COR-L47 (cell line): ENCODE measurements at regions not wholly inside any gene's neighbourhood (a gene's known extent, or its start where the extent isn't known, plus 50 kb on each side); places are given as distances from the start of the nearest gene placed in this dataset.

Experiments used
- DNase-seq: peaks from one replicate; lab custom pipeline; 2025; lab: John Stamatoyannopoulos, UW

- no peak for DNase-seq
Observed at GRCh38 chr1:56033321-56034037, 545.9 kb downstream of the PLPP3 start.

- DNase-seq: no peak
Observed at GRCh38 chr1:56032096-56032676, 547.2 kb downstream of the PLPP3 start.

- no peak for DNase-seq
Observed at GRCh38 chr1:56031001-56031400, 548.4 kb downstream of the PLPP3 start.

GRCh38 chr1:56029319-56030003, 549.9 kb downstream of the PLPP3 start:
- no peak for DNase-seq

GRCh38 chr1:56028911-56029310, 550.5 kb downstream of the PLPP3 start:
- no peak for DNase-seq

GRCh38 chr1:56028244-56028643, 551.1 kb downstream of the PLPP3 start:
- no peak for DNase-seq

- no peak for DNase-seq
Observed at GRCh38 chr1:56025942-56026341, 553.4 kb downstream of the PLPP3 start.

- no peak for DNase-seq
Observed at GRCh38 chr1:56024155-56024554, 555.2 kb downstream of the PLPP3 start.

- DNase-seq: no peak
Observed at GRCh38 chr1:56019922-56020321, 559.4 kb downstream of the PLPP3 start.

- DNase-seq: no peak
Observed at GRCh38 chr1:56019472-56019871, 559.9 kb downstream of the PLPP3 start.

- no peak for DNase-seq
Observed at GRCh38 chr1:56017336-56017735, 562.0 kb downstream of the PLPP3 start.

GRCh38 chr1:56003846-56004245, 575.5 kb downstream of the PLPP3 start:
- DNase-seq: no peak

GRCh38 chr1:56002231-56002630, 577.1 kb downstream of the PLPP3 start:
- no peak for DNase-seq

GRCh38 chr1:56000424-56000823, 578.9 kb downstream of the PLPP3 start:
- no peak for DNase-seq

- DNase-seq: no peak
Observed at GRCh38 chr1:55997536-55997935, 581.8 kb downstream of the PLPP3 start.

- no peak for DNase-seq
Observed at GRCh38 chr1:55993646-55994318, 585.6 kb downstream of the PLPP3 start.

- DNase-seq: no peak
Observed at GRCh38 chr1:55990007-55990406, 589.4 kb downstream of the PLPP3 start.

GRCh38 chr1:55988963-55989452, 590.4 kb downstream of the PLPP3 start:
- DNase-seq: no peak

- no peak for DNase-seq
Observed at GRCh38 chr1:55987491-55988249, 591.7 kb downstream of the PLPP3 start.

- no peak for DNase-seq
Observed at GRCh38 chr1:55986003-55986402, 593.4 kb downstream of the PLPP3 start.

- no peak for DNase-seq
Observed at GRCh38 chr1:55981010-55981650, 598.2 kb downstream of the PLPP3 start.
